Peyer's patch (tissue), 4 donors: ENCODE measurements at regions not wholly inside any gene's neighbourhood (a gene's known extent, or its start where the extent isn't known, plus 50 kb on each side); places are given as distances from the start of the nearest gene placed in this dataset.

Experiments
- DNase-seq, 3 donors: peaks; one replicate each; pipeline ENCODE4 v3.0.0-alpha.2; 2017 to 2019
- H3K27ac ChIP-seq, 4 donors: fragments of 200-600 bp; sonication (generic); one replicate each; pipeline ENCODE4 v1.5.1; 2016 to 2019
- H3K27me3 ChIP-seq, 2 donors: fragments of 200-600 bp; sonication (generic); one replicate each; pipeline ENCODE4 v1.5.1; 2019
- H3K36me3 ChIP-seq, 3 donors: fragments of 200-600 bp; sonication (generic); one replicate each; pipeline ENCODE4 v1.5.1; 2016 to 2019
- H3K4me1 ChIP-seq, 4 donors: fragments of 200-600 bp; sonication (generic); one replicate each; pipeline ENCODE4 v1.5.1; 2016 to 2019
- H3K4me3 ChIP-seq, 4 donors: fragments of 200-600 bp; sonication (generic); 1 replicate in 3 of 4; 2 replicates in 1 of 4; pipeline ENCODE4 v1.5.1; 2016 to 2019; ENCODE audit warnings: mild to moderate bottlenecking in 1 of 4
- H3K9me3 ChIP-seq, 4 donors: fragments of 200-600 bp; sonication (generic); one replicate each; pipeline ENCODE4 v1.5.1; 2016 to 2019; ENCODE audit warnings: mild to moderate bottlenecking in 1 of 4
- CTCF ChIP-seq, 6 experiments: fragments of 450-650 bp in 4 of 6; fragments of 200-600 bp in 2 of 6; sonication (generic) in 1 of 6; IDR thresholded peaks; one replicate each; pipeline ENCODE4 v1.5.1; 2017 to 2019; ENCODE audit warnings: antibody characterized with exemption in 6 of 6, mild to moderate bottlenecking in 3 of 6, moderate library complexity in 1 of 6
- POLR2A ChIP-seq, 2 donors: fragments of 450-650 bp; IDR thresholded peaks; one replicate each; pipeline ENCODE4 v1.5.1; 2017; ENCODE audit warnings: antibody characterized with exemption in 2 of 2, mild to moderate bottlenecking in 2 of 2, moderate library complexity in 2 of 2

DNA sequence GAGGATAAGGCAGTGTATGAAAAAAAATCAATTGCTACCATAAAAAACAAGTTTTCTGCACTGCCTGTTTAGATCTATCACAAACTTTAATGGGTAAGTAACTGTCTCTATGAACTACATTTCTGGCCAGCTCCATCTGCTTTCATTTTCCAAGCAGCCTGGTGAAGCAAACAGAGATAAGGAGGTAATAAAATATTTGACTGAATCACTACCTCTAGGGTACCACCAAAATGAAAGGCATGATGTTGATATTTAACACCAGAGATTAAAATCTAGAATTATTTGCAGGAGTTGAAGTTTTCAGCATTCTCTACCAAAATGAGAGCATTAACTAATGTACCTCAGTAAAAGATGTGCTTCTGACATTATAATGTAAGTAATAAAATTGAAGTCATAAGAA, 863.5 kb upstream of the MGAT4C start:
- Histone ChIP-seq H3K27me3 (no peaks in the 10 kb centered on the region), H3K4me1 (no peaks in the 10 kb centered on the region), H3K9me3 (no peaks in the 10 kb centered on the region), H3K36me3 (no peaks in the 10 kb centered on the region), H3K4me3 (no peak overlapping the region), H3K27ac (no peak overlapping the region)
- TF ChIP-seq CTCF (IDR thresholded peaks at IDR 0.05) (no peak), POLR2A (IDR thresholded peaks at IDR 0.05) (no peak)
- DNase-seq = no peak

DNA sequence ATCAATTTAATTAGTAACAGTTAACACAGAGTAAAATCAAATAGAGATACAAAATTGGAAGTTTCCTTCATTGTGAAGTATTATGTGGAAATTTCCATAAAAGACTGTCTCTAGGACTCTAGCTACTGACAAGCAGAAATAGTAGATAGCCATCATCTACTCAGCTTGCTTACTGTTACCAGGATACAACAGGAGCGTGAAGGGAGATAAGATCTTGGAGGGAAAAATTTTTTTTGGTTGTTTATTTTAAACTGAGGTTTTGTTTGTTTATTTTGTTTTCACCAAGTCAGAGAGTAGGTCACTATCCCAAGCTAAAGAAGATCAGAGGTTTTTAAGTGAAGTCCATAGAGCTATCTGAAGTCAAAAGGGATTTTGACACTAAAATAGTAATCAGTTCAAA, 861.3 kb upstream of the MGAT4C start:
- H3K27me3 ChIP-seq = no peaks in the 10 kb centered on the region
- no peak for DNase-seq
- H3K27ac ChIP-seq = no peak overlapping the region
- H3K9me3 ChIP-seq = no peaks in the 10 kb centered on the region
- no peak overlapping the region for H3K4me3 ChIP-seq
- H3K36me3 ChIP-seq = no peaks in the 10 kb centered on the region
- no peak for TF ChIP-seq CTCF (IDR thresholded peaks at IDR 0.05)
- TF ChIP-seq POLR2A (IDR thresholded peaks at IDR 0.05) = no peak
- no peaks in the 10 kb centered on the region for H3K4me1 ChIP-seq

DNA sequence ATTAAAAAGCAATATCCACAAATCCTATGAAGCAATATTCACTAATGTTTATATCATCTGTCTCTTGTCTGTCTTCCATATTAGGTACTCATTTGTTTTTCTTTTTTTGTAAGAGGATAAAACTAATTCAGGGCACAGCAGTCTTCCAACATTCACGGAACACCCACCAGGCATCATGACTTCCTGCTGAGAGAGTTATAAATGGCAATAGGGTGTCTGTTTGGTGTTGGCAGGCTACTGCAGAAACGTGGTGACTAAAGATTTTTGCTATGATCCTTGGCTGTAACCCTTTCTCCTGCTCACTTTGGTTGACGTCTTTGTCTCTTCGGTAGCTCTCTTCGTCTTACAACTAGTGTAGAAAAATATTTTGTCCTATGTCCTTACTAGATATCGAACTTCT, 860.6 kb upstream of the MGAT4C start:
- no peak for DNase-seq
- H3K9me3 ChIP-seq = no peaks in the 10 kb centered on the region
- H3K4me1 ChIP-seq = no peaks in the 10 kb centered on the region
- no peak overlapping the region for H3K27ac ChIP-seq
- H3K36me3 ChIP-seq = no peaks in the 10 kb centered on the region
- no peaks in the 10 kb centered on the region for H3K27me3 ChIP-seq
- H3K4me3 ChIP-seq = no peak overlapping the region
- TF ChIP-seq CTCF (IDR thresholded peaks at IDR 0.05) = no peak
- TF ChIP-seq POLR2A (IDR thresholded peaks at IDR 0.05) = no peak

DNA sequence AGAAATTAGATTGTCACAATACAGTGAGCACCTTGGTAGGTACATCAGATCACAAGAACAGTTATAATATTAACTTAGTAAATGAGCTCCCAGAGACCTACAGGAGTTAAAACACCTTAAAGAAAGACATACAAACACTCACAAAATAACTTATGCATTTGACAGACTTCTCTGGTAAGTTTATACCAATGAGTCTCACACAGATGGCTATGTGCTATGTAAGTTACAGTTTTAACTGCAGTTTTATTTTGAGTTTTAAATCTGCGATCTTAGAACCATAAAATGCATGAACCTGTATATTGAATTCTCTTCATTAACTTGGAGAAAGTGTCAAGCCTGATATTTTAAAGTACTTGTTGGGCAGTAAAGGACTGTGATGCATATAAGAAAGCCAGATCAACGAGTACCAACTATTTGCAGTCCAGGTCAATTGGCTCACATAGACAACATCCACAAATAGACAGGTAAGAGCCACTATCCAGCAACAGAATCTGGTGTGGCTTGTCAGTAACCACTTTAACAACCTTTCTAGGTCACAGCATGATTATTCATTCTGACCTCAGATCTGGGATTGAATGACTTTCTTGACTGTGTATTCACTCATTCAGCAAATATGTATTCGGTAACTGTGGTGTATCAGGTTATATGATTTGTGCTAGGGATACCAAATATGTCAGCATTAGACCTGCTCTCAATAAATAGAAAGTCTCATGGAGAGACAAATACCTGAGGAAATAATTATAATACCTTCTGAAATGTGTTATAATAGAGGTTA, 856.6 kb upstream of the MGAT4C start:
- Histone ChIP-seq H3K9me3 (no peaks in the 10 kb centered on the region), H3K4me3 (no peak overlapping the region), H3K36me3 (no peaks in the 10 kb centered on the region), H3K27ac (no peak overlapping the region), H3K4me1 (no peaks in the 10 kb centered on the region), H3K27me3 (no peaks in the 10 kb centered on the region)
- no peak for TF ChIP-seq POLR2A (IDR thresholded peaks at IDR 0.05)
- no peak for TF ChIP-seq CTCF (IDR thresholded peaks at IDR 0.05)
- no peak for DNase-seq

GRCh38 chr12:87107766-87108165, 851.6 kb upstream of the MGAT4C start:
- Histone ChIP-seq H3K9me3 (no peaks in the 10 kb centered on the region), H3K27me3 (no peaks in the 10 kb centered on the region), H3K27ac (no peak overlapping the region), H3K4me1 (no peaks in the 10 kb centered on the region), H3K36me3 (no peaks in the 10 kb centered on the region), H3K4me3 (no peak overlapping the region)
- TF ChIP-seq CTCF (IDR thresholded peaks at IDR 0.05) = no peak
- TF ChIP-seq POLR2A (IDR thresholded peaks at IDR 0.05) = no peak
- DNase-seq = no peak

DNA sequence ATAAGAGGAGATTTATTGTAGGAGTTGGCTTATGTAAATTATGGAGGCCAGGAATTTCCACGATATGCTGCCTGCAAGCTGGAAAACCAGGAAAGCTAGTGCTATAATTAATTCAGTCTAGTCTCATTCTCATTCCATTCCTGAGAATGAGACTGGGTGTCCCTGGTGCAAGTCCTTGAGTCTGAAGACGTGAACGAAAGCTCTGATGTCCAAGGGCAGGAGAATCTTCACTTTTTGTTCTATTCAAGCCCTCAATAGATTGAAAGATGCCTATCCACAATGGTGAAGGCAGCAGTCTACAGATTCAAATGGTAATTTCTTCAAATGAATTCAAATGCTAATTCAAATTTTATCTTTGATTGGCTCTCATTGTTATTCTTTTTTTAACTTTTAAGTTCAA, 851.1 kb upstream of the MGAT4C start:
- no peak for TF ChIP-seq POLR2A (IDR thresholded peaks at IDR 0.05)
- TF ChIP-seq CTCF (IDR thresholded peaks at IDR 0.05) = no peak
- H3K36me3 ChIP-seq = no peaks in the 10 kb centered on the region
- H3K27ac ChIP-seq = no peak overlapping the region
- H3K27me3 ChIP-seq = no peaks in the 10 kb centered on the region
- DNase-seq = no peak
- H3K4me1 ChIP-seq = no peaks in the 10 kb centered on the region
- no peak overlapping the region for H3K4me3 ChIP-seq
- no peaks in the 10 kb centered on the region for H3K9me3 ChIP-seq
